ENCODE measurements at regions not wholly inside any gene's neighbourhood (a gene's known extent, or its start where the extent isn't known, plus 50 kb on each side); places are given as distances from the start of the nearest gene placed in this dataset.
"Not testable (repeated sequence)": the region's sequence is repeated elsewhere in the genome, so short reads cannot be mapped to it uniquely, and the experiment has no call there.

GRCh38 chr2:145800151-145801091, 1280.5 kb upstream of the ZEB2 start:
- no peak for DNase-seq

GRCh38 chr2:145799595-145800108, 1279.7 kb upstream of the ZEB2 start:
- no peak for DNase-seq

GRCh38 chr2:145798419-145798818, 1278.5 kb upstream of the ZEB2 start:
- no peak for DNase-seq

DNA sequence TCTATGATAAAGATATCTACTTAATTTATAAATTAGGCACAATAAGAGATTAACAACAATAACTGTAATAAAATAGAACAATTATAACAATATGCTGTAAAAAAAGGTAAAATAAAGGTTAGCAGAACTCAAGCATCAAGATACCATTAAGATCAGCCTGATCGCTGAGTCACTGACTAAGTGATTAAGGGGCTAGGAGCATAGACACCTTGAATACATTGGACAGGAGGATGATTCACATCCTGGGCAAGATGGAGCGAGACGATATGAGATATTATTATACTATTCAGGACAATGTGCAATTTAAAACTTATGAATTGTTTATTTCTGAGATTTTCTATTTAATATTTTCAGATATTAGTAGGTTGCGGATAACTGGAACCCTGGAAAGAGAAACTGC, 1277.8 kb upstream of the ZEB2 start:
- no peak for DNase-seq

- DNase-seq: no peak
These were observed 1272.8 kb upstream of the ZEB2 start for GRCh38 chr2:145792745-145793144.

GRCh38 chr2:145789636-145790035, 1269.7 kb upstream of the ZEB2 start:
- DNase-seq: no peak

GRCh38 chr2:145787597-145788361, 1267.9 kb upstream of the ZEB2 start:
- not testable (repeated sequence) for DNase-seq

DNA sequence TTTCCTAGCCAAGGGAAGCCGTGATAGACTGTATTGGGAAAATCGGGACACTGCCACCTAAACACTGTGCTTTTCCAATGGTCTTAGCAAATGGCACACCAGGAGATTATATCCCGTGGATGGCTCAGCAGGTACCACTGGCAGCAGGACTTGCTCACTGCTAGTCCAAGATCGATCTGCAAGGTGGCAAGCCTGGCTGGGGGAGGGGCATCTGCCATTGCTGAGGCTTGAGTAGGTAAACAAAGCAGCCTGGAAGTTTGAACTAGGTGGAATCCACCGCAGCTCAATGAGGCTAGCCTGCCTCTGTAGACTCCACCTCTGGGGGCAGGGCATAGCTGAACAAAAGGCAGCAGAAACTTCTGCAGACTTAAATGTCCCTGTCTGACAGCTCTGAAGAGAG, 1262.7 kb upstream of the ZEB2 start:
- DNase-seq: not testable (repeated sequence)

DNA sequence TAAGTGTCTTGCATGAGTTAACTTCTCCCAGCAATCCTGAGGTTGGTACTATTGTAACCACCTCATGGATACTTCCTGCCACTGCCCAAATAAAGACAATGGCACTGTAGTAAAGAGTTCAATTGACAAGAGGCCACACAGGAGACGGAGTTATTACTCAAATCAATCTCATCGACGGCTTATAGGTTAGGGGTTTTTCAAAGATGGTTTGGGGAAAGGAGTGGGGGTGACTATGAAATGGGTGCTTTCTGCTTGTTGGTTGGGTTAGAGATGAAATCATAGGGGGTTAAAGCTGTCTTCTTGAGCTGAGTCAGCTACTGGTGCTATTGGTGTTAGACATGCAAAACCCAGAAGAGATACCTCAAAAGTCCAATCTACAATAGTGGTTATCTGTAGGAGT, 1258.0 kb upstream of the ZEB2 start:
- DNase-seq: no peak

DNA sequence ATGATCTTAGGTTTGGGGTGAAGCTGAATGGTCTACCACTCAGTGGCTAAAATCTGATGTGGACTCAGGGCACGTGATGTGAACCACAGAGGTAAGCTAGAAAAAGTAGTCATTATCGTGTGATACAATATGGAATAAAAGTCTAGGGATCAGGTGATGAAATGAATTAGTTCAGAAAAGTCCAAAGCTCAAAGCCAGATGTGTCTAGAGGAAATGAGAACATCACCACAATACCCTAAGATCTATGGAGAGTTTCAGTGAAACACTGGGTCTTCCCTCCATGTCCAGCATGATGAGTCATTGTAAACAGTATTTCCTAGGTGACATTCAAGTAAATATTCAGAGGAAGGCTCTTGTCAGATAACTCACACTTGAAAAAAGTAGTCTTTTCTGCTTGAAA, 1257.4 kb upstream of the ZEB2 start:
- no peak for DNase-seq

DNA sequence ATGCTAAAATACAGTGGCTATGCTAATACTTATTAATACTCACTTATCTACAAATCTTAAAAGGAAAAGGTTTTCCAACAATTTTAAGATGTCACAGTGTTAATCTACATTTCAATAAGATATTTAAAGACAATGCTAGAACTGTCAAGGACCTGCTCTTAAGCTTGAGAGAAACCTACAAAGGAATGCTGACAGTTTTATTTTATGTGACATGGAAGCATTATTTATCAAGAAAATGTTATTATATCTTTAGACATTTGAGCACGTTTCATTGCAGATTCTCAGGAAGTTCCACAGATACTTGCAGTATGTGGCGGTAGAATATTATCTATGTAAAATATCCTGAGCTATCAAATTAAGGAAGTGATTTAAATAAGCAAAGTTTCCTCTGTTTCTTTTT, 1255.7 kb upstream of the ZEB2 start:
- DNase-seq: no peak

- DNase-seq: no peak
These were observed 1251.6 kb upstream of the ZEB2 start for GRCh38 chr2:145771525-145771924.

GRCh38 chr2:145769011-145769716, 1249.2 kb upstream of the ZEB2 start:
- DNase-seq: no peak

DNA sequence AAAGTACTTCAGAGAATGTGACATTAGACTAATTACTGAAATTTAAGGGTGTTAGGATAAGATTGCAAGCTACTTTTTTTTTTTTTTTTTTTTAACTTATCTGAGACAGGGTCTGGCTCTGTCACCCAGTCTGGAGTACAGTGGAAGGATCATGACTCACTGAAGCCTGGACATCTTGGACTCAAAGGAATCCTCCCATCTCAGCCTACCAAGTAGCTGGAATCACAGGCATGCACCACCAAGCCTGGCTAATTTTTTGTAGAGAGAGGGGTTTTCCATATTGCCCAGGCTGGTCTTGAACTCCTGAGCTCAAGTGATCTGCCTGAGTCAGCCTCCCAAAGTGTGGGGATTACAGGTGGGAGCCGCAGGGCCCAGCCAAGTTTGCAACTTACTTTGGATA, 1246.0 kb upstream of the ZEB2 start:
- no peak for DNase-seq

GRCh38 chr2:145764631-145765030, 1244.7 kb upstream of the ZEB2 start:
- DNase-seq: no peak

GRCh38 chr2:145760781-145761649, 1241.1 kb upstream of the ZEB2 start:
- no peak for DNase-seq

- DNase-seq: no peak
These were observed 1239.5 kb upstream of the ZEB2 start for GRCh38 chr2:145759228-145759915.

DNA sequence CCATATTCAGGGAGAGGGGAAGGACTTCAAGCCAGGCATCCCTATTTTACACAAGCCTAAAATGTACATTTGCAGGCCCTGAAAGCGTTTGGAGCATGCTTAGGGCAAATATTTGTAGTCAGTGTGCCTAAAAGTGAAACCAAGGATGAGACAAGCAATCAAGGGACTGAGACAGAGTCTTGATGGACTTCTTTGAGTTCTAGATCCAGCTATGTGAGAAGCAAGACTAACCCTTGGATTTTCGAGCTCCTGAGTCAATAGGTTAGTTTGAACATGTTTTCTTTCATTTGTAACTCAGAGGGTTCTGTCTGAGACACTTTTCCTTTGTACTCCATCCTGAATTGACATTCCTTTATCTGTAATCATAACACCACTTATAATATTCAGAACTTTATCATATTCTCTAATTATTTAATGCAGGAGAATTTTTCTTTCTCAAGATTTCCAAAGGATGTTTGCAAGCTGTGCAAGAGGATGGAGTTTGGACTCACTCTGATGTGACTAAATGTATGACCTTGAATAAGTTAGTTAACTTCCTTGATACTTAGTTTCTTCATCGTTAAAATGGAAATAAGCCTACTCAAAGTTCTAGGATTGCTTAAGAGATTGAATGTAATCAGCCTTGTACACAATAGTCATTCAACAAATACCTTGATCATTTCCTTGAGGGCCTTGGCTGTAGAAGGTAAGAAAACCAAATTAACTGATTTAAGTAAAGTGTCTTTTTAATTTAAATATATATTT, 1237.8 kb upstream of the ZEB2 start:
- no peak for DNase-seq

DNA sequence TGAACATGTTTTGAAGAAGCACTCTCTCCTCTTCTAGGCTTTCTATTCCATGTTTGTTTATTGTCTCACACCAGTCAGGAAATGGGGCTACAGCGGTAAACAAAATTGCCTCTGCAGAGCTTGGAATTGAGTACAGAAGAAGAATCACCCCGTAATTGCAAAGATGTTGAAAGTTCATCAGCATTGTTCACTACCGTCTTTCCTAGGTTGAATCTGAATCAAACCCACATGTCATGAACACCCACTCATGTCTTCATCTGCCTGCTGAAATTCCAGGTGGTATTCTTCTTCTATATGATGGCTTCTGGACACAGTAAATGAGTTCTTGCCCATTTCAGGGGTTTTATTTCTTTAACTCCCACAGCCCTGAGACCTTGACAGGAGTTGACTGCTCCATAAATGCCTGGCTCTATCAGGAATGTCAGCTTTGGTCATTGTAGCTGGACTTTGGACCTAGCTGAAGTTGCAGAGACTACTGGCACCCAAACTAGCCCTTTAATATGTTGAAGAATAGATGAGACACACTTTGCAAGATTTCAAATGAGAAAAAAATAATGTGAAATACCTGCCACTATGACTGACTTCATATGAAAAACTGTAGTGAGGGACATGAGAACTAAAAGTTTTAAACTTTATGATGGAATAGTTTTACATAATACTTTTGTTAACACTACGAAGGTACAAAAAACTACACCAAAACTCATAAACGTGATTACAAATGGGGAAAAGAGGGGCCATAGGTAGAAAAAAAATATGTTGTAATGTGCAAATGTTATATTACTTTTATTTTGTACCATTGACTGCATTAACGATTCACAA, 1235.3 kb upstream of the ZEB2 start:
- no peak for DNase-seq

- no peak for DNase-seq
These were observed 1234.0 kb upstream of the ZEB2 start for GRCh38 chr2:145753966-145754365.

Data from activated gamma-delta T cell (primary cell).